ENCODE measurements at regions not wholly inside any gene's neighbourhood (a gene's known extent, or its start where the extent isn't known, plus 50 kb on each side); places are given as distances from the start of the nearest gene placed in this dataset.

DNA sequence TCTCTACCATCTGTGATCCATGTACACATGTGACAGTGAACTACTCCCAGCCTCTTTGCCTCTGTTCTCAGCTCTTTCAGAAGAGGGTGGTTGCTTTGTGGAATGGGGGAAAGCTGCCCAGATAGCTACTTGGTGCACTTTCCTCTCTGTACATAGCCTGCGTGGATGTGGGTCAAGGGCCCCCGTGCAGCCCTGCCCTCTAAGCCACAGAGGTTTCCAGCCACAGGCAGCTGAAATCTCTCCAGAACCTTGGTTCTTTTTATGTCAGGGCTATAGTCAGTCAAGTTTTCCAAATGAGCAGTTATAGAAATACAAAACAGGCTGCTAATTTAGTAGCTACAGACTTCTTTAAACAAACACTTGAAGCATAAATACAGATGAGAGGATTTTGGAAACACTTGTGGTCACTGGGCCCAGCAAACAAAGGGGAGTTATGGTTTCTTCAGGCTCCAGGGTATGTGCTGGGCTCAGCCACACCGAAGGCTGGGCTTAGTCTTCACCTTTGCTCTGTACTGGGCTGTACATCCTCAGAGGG is 199.7 kb upstream of the ASIC2 start:
- intact Hi-C loops (cut with micrococcal nuclease), result no loop called here
- no peaks in the 10 kb centered on the region for H3K4me1 Mint-ChIP-seq (ENCODE audit: insufficient read depth, unreplicated experiment)
- no peak overlapping the region for H3K4me3 Mint-ChIP-seq (ENCODE audit: unreplicated experiment)
- CTCF ChIA-PET, result interaction anchor here (0.5 kb wide), 1 partner anchor 442 kb away, joined by 3 read pairs; no protein-coding TSS in a partner anchor
- POLR2A ChIA-PET, result no interaction called here
- no peak for DNase-seq (ENCODE audit: unreplicated experiment)
- H3K36me3 Mint-ChIP-seq (ENCODE audit: insufficient read depth, unreplicated experiment), result no peaks in the 10 kb centered on the region
- H3K27me3 Mint-ChIP-seq (ENCODE audit: insufficient read depth, unreplicated experiment), result no peaks in the 10 kb centered on the region
- H3K9me3 Mint-ChIP-seq (ENCODE audit: unreplicated experiment), result peaks cover 27% of the 10 kb centered on the region
- no TSS peak for BruUV-seq (replicated peaks)
- H3K27ac Mint-ChIP-seq (ENCODE audit: low read depth, unreplicated experiment), result no peak overlapping the region
- TF ChIP-seq, protein P1, sequence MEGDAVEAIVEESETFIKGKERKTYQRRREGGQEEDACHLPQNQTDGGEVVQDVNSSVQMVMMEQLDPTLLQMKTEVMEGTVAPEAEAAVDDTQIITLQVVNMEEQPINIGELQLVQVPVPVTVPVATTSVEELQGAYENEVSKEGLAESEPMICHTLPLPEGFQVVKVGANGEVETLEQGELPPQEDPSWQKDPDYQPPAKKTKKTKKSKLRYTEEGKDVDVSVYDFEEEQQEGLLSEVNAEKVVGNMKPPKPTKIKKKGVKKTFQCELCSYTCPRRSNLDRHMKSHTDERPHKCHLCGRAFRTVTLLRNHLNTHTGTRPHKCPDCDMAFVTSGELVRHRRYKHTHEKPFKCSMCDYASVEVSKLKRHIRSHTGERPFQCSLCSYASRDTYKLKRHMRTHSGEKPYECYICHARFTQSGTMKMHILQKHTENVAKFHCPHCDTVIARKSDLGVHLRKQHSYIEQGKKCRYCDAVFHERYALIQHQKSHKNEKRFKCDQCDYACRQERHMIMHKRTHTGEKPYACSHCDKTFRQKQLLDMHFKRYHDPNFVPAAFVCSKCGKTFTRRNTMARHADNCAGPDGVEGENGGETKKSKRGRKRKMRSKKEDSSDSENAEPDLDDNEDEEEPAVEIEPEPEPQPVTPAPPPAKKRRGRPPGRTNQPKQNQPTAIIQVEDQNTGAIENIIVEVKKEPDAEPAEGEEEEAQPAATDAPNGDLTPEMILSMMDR (IDR thresholded peaks at IDR 0.05; ENCODE audit: unreplicated experiment), result no peak

GRCh38 chr17:33493566-33493965 is 200.5 kb upstream of the ASIC2 start:
- POLR2A ChIA-PET, result no interaction called here
- CTCF ChIA-PET, result interaction anchor here (0.7 kb wide), 1 partner anchor 497 kb away, joined by 3 read pairs; no protein-coding TSS in a partner anchor
- H3K9me3 Mint-ChIP-seq (ENCODE audit: unreplicated experiment), result peaks cover 30% of the 10 kb centered on the region
- intact Hi-C loops (cut with micrococcal nuclease), result no loop called here
- no peaks in the 10 kb centered on the region for H3K27me3 Mint-ChIP-seq (ENCODE audit: insufficient read depth, unreplicated experiment)
- TF ChIP-seq, protein P1 (IDR thresholded peaks at IDR 0.05; ENCODE audit: unreplicated experiment), result no peak
- no TSS peak for BruUV-seq (replicated peaks)
- H3K36me3 Mint-ChIP-seq (ENCODE audit: insufficient read depth, unreplicated experiment), result no peaks in the 10 kb centered on the region
- H3K4me1 Mint-ChIP-seq (ENCODE audit: insufficient read depth, unreplicated experiment), result no peaks in the 10 kb centered on the region
- H3K27ac Mint-ChIP-seq (ENCODE audit: low read depth, unreplicated experiment), result no peak overlapping the region
- DNase-seq (ENCODE audit: unreplicated experiment), result no peak
- H3K4me3 Mint-ChIP-seq (ENCODE audit: unreplicated experiment), result no peak overlapping the region

GRCh38 chr17:33494151-33494550 is 201.1 kb upstream of the ASIC2 start:
- Mint-ChIP-seq H3K9me3 (ENCODE audit: unreplicated experiment) (peaks cover 30% of the 10 kb centered on the region), H3K4me3 (ENCODE audit: unreplicated experiment) (no peak overlapping the region), H3K36me3 (ENCODE audit: insufficient read depth, unreplicated experiment) (no peaks in the 10 kb centered on the region), H3K27me3 (ENCODE audit: insufficient read depth, unreplicated experiment) (no peaks in the 10 kb centered on the region), H3K4me1 (ENCODE audit: insufficient read depth, unreplicated experiment) (no peaks in the 10 kb centered on the region), H3K27ac (ENCODE audit: low read depth, unreplicated experiment) (no peak overlapping the region)
- intact Hi-C loops (cut with micrococcal nuclease), result no loop called here
- TF ChIP-seq, protein P1 (IDR thresholded peaks at IDR 0.05; ENCODE audit: unreplicated experiment), result no peak
- ChIA-PET POLR2A (no interaction called here), CTCF (no interaction called here)
- no TSS peak for BruUV-seq (replicated peaks)
- DNase-seq (ENCODE audit: unreplicated experiment), result no peak

GRCh38 chr17:33497623-33498022 is 204.5 kb upstream of the ASIC2 start:
- Mint-ChIP-seq H3K27ac (ENCODE audit: low read depth, unreplicated experiment) (no peak overlapping the region), H3K36me3 (ENCODE audit: insufficient read depth, unreplicated experiment) (no peaks in the 10 kb centered on the region), H3K27me3 (ENCODE audit: insufficient read depth, unreplicated experiment) (no peaks in the 10 kb centered on the region), H3K4me3 (ENCODE audit: unreplicated experiment) (no peak overlapping the region), H3K9me3 (ENCODE audit: unreplicated experiment) (peaks cover 34% of the 10 kb centered on the region), H3K4me1 (ENCODE audit: insufficient read depth, unreplicated experiment) (no peaks in the 10 kb centered on the region)
- TF ChIP-seq, protein P1 (IDR thresholded peaks at IDR 0.05; ENCODE audit: unreplicated experiment), result no peak
- POLR2A ChIA-PET, result no interaction called here
- intact Hi-C loops (cut with micrococcal nuclease), result no loop called here
- no TSS peak for BruUV-seq (replicated peaks)
- CTCF ChIA-PET, result interaction anchor here (0.7 kb wide), 1 partner anchor 181 kb away, joined by 3 read pairs; no protein-coding TSS in a partner anchor
- DNase-seq (ENCODE audit: unreplicated experiment), result no peak

All from MCF 10A (cell line).